ENCODE measurements at regions not wholly inside any gene's neighbourhood (a gene's known extent, or its start where the extent isn't known, plus 50 kb on each side); places are given as distances from the start of the nearest gene placed in this dataset.

GRCh38 chr2:239750045-239750835, 274.9 kb downstream of the NDUFA10 start:
- TF ChIP-seq POLR2A (IDR thresholded peaks at IDR 0.05), result no peak
- TF ChIP-seq CTCF (IDR thresholded peaks at IDR 0.05), result no peak
